Pancreas (tissue), 10 donors: ENCODE measurements at regions not wholly inside any gene's neighbourhood (a gene's known extent, or its start where the extent isn't known, plus 50 kb on each side); places are given as distances from the start of the nearest gene placed in this dataset.

Source experiments
- ATAC-seq, 4 donors: fragments of 200-7000 bp; cut with Tn5 transposase; one replicate each; pipeline versions ENCODE4 v1.8.0 to v1.9.1; 2020; ENCODE audit warnings: mild to moderate bottlenecking in 4 of 4, moderate library complexity in 4 of 4
- DNase-seq, 6 donors: peaks; one replicate each; pipeline ENCODE4 v3.0.0-alpha.2; 2020
- FAIRE-seq: peaks from 2 replicates; lab custom pipeline; 2012; peaks lifted over from hg19 to GRCh38; lab: Jason Lieb, UNC
- H3K27ac ChIP-seq, 4 donors: fragments of 200-600 bp; sonication (generic); 1 replicate in 3 of 4; 2 replicates in 1 of 4; pipeline versions ENCODE4 v1.5.0 to v1.8.0; 2020
- H3K27me3 ChIP-seq, 4 donors: fragments of 200-600 bp; one replicate each; pipeline ENCODE4 v1.8.0; 2021
- H3K36me3 ChIP-seq, 3 donors: fragments of 200-600 bp; sonication (generic) in 1 of 3; one replicate each; pipeline versions ENCODE4 v1.5.0 to v1.8.0; 2020 to 2021
- H3K4me1 ChIP-seq, 3 donors: fragments of 200-600 bp; one replicate each; pipeline ENCODE4 v1.8.0; 2021
- H3K4me3 ChIP-seq, 4 donors: fragments of 200-600 bp; sonication (generic) in 2 of 4; one replicate each; pipeline versions ENCODE4 v1.5.0 to v1.8.0; 2020 to 2021
- H3K9me3 ChIP-seq, 4 donors: fragments of 200-600 bp; one replicate each; pipeline ENCODE4 v1.8.0; 2021
- CTCF ChIP-seq, 4 donors: fragments of 200-600 bp; sonication (generic) in 3 of 4; IDR thresholded peaks; one replicate each; pipeline versions ENCODE4 v1.5.0 to v1.8.0; 2021; ENCODE audit warnings: antibody characterized with exemption in 4 of 4
- WGBS, 2 donors: extraction: QIAGEN DNeasy Blood & Tissue Kit; methylation state at CpG; one replicate each; pipeline ENCODE4 v1.1.7; 2013; 5-methylcytosine and 5-hydroxymethylcytosine counted together
- intact Hi-C, 3 donors: fragments of 100-400 bp; cut with DNase I; formaldehyde crosslinking; loops; one replicate each; pipeline versions ENCODE4 v1.11.1 to v1.14.2; 2022
- donor health status: healthy with polysubstance abuse.
- donor health status: DM: no; HTN: no; CAD: no; lungs with moderate emphysema.
- donor health status: DM: no; HTN: no; CAD: no.
- donor health status: control.
- donor health status: control.
- donor health status: Bipolar disorder and iron deficiency.
- donor health status: DM: yes; HTN: yes; CAD: no.
- donor health status: DM: no; HTN: no; CAD: no.
- donor health status: DM: no; HTN: no; CAD: no.
- donor health status: DM: yes; HTN: yes; CAD: no.

- intact Hi-C loops: no loop called here
- no peaks in the 10 kb centered on the region for H3K4me1 ChIP-seq
- no peaks in the 10 kb centered on the region for H3K27me3 ChIP-seq
- no peak for FAIRE-seq
- H3K4me3 ChIP-seq: no peak overlapping the region
- no peak overlapping the region for H3K27ac ChIP-seq
- H3K36me3 ChIP-seq: no peaks in the 10 kb centered on the region
- 45 to 60% methylated on average over 2 of the region's 2 CpGs for WGBS, 2 donors
- no peak for TF ChIP-seq CTCF (IDR thresholded peaks at IDR 0.05)
- no peak for DNase-seq
- ATAC-seq: no peak
- H3K9me3 ChIP-seq: no peaks in the 10 kb centered on the region
These were observed 170.1 kb downstream of the TFAP2C start for GRCh38 chr20:56799187-56799586.

- Histone ChIP-seq H3K27me3 (no peaks in the 10 kb centered on the region), H3K27ac (no peak overlapping the region)
- 44 to 46% methylated on average over 4 of the region's 4 CpGs for WGBS, 2 donors
These were observed 171.0 kb downstream of the TFAP2C start for GRCh38 chr20:56800088-56800487.

GRCh38 chr20:56801971-56802755 lies 173.1 kb downstream of the TFAP2C start:
- no peak for DNase-seq
- no peak for FAIRE-seq
- TF ChIP-seq CTCF (IDR thresholded peaks at IDR 0.05): no peak
- intact Hi-C loops: no loop called here
- ATAC-seq: no peak
- Histone ChIP-seq H3K27me3 (no peaks in the 10 kb centered on the region), H3K9me3 (no peaks in the 10 kb centered on the region), H3K27ac (no peak overlapping the region), H3K4me1 (no peaks in the 10 kb centered on the region), H3K4me3 (no peak overlapping the region), H3K36me3 (no peaks in the 10 kb centered on the region)
- 26 to 29% methylated on average over 19 of the region's 19 CpGs for WGBS, 2 donors

More at GRCh38 chr20:56800088-56800487, 171.0 kb downstream of the TFAP2C start:
- no peaks in the 10 kb centered on the region for H3K36me3 ChIP-seq
- H3K4me3 ChIP-seq: no peak overlapping the region
- H3K9me3 ChIP-seq: no peaks in the 10 kb centered on the region
- no peaks in the 10 kb centered on the region for H3K4me1 ChIP-seq
- intact Hi-C loops: no loop called here
- TF ChIP-seq CTCF (IDR thresholded peaks at IDR 0.05): no peak
- ATAC-seq: no peak
- FAIRE-seq: no peak
- no peak for DNase-seq

GRCh38 chr20:56802805-56803204 lies 173.7 kb downstream of the TFAP2C start:
- ATAC-seq (no peak), DNase-seq (no peak), FAIRE-seq (no peak)
- H3K9me3 ChIP-seq: no peaks in the 10 kb centered on the region
- H3K27me3 ChIP-seq: no peaks in the 10 kb centered on the region
- no peaks in the 10 kb centered on the region for H3K36me3 ChIP-seq
- intact Hi-C loops: no loop called here
- no peak overlapping the region for H3K27ac ChIP-seq
- TF ChIP-seq CTCF (IDR thresholded peaks at IDR 0.05): no peak
- no peaks in the 10 kb centered on the region for H3K4me1 ChIP-seq
- WGBS, 2 donors: 56 to 65% methylated on average over 20 of the region's 20 CpGs
- H3K4me3 ChIP-seq: no peak overlapping the region

GRCh38 chr20:56805313-56805712 lies 176.2 kb downstream of the TFAP2C start:
- Histone ChIP-seq H3K9me3 (no peaks in the 10 kb centered on the region), H3K36me3 (no peaks in the 10 kb centered on the region), H3K4me1 (no peaks in the 10 kb centered on the region), H3K4me3 (no peak overlapping the region), H3K27me3 (no peaks in the 10 kb centered on the region), H3K27ac (no peak overlapping the region)
- intact Hi-C loops: no loop called here
- ATAC-seq (no peak), FAIRE-seq (no peak), DNase-seq (no peak)
- no peak for TF ChIP-seq CTCF (IDR thresholded peaks at IDR 0.05)
- WGBS, 2 donors: 55 to 61% methylated on average over 4 of the region's 4 CpGs
